Activated CD8-positive, alpha-beta T cell treated with anti-CD3 and anti-CD28 coated beads for 36 hours (primary cell): ENCODE measurements at regions not wholly inside any gene's neighbourhood (a gene's known extent, or its start where the extent isn't known, plus 50 kb on each side); places are given as distances from the start of the nearest gene placed in this dataset.

ENCODE experiments used
- ATAC-seq: fragments of 200-7000 bp; cut with Tn5 transposase; one replicate; pipeline ENCODE4 v1.10.0; 2021; ENCODE audit warnings: mild to moderate bottlenecking, moderate library complexity
- CTCF ChIA-PET: fragments of 350-600 bp; sonication (Branson Sonifier 250); formaldehyde crosslinking; loops from one replicate; lab custom pipeline; 2021; ENCODE audit warnings: antibody characterized with exemption; lab: Charles Lee
- POLR2A ChIA-PET: fragments of 350-600 bp; sonication (Branson Sonifier 250); formaldehyde crosslinking; loops from one replicate; lab custom pipeline; 2021; ENCODE audit warnings: antibody characterized with exemption; lab: Charles Lee
- DNase-seq: peaks from one replicate; pipeline ENCODE4 v3.0.0-alpha.2; 2020
- H3K27ac Mint-ChIP-seq: one replicate; pipeline ENCODE4 v1.8.0; 2021; ENCODE audit warnings: mild to moderate bottlenecking, mixed read lengths
- H3K27me3 Mint-ChIP-seq: one replicate; pipeline ENCODE4 v1.8.0; 2021; ENCODE audit warnings: mixed read lengths
- H3K36me3 Mint-ChIP-seq: one replicate; pipeline ENCODE4 v1.8.0; 2021; ENCODE audit warnings: low read depth, mixed read lengths
- H3K4me1 Mint-ChIP-seq: one replicate; pipeline ENCODE4 v1.8.0; 2021; ENCODE audit warnings: low read depth, mixed read lengths
- H3K4me3 Mint-ChIP-seq: one replicate; pipeline ENCODE4 v1.8.0; 2021; ENCODE audit warnings: mild to moderate bottlenecking, moderate library complexity, mixed read lengths
- H3K9me3 Mint-ChIP-seq: one replicate; pipeline ENCODE4 v1.8.0; 2021; ENCODE audit warnings: mixed read lengths
- CTCF ChIP-seq: fragments of 200-600 bp; IDR thresholded peaks from one replicate; pipeline ENCODE4 v1.8.0; 2022; ENCODE audit warnings: antibody characterized with exemption, mild to moderate bottlenecking
- intact Hi-C: fragments of 100-400 bp; cut with micrococcal nuclease; formaldehyde crosslinking; loops from one replicate; pipeline ENCODE4 v1.10.0; 2022

GRCh38 chr5:152838241-152838786 is 433.2 kb upstream of the NMUR2 start:
- no peak for ATAC-seq

GRCh38 chr5:152844713-152845112 is 439.6 kb upstream of the NMUR2 start:
- Mint-ChIP-seq H3K4me1 (no peaks in the 10 kb centered on the region), H3K9me3 (peaks cover 4% of the 10 kb centered on the region), H3K4me3 (no peak overlapping the region), H3K27me3 (no peaks in the 10 kb centered on the region), H3K27ac (no peak overlapping the region), H3K36me3 (no peaks in the 10 kb centered on the region)
- ChIA-PET CTCF (no interaction called here), POLR2A (no interaction called here)
- intact Hi-C loops, result no loop called here
- TF ChIP-seq CTCF, result no peak
- ATAC-seq (no peak), DNase-seq (no peak)

More at GRCh38 chr5:152838241-152838786, 433.2 kb upstream of the NMUR2 start:
- no peaks in the 10 kb centered on the region for H3K36me3 Mint-ChIP-seq
- no peaks in the 10 kb centered on the region for H3K27me3 Mint-ChIP-seq
- H3K9me3 Mint-ChIP-seq, result no peaks in the 10 kb centered on the region
- ChIA-PET CTCF (interaction anchor here (0.6 kb wide), 1 partner anchor 22 kb away, joined by 3 read pairs; no protein-coding TSS in a partner anchor), POLR2A (no interaction called here)
- H3K4me1 Mint-ChIP-seq, result no peaks in the 10 kb centered on the region
- no peak overlapping the region for H3K4me3 Mint-ChIP-seq
- no peak for TF ChIP-seq CTCF
- DNase-seq, result no peak
- intact Hi-C loops, result no loop called here
- H3K27ac Mint-ChIP-seq, result no peak overlapping the region

GRCh38 chr5:152853361-152853760 is 448.3 kb upstream of the NMUR2 start:
- POLR2A ChIA-PET, result no interaction called here
- CTCF ChIA-PET, result no interaction called here
- Mint-ChIP-seq H3K27ac (no peak overlapping the region), H3K27me3 (no peaks in the 10 kb centered on the region), H3K9me3 (peaks cover 5% of the 10 kb centered on the region), H3K4me1 (no peaks in the 10 kb centered on the region), H3K4me3 (no peak overlapping the region), H3K36me3 (no peaks in the 10 kb centered on the region)
- ATAC-seq, result no peak
- TF ChIP-seq CTCF, result no peak
- intact Hi-C loops, result no loop called here
- DNase-seq, result no peak

GRCh38 chr5:152855441-152855840 is 450.4 kb upstream of the NMUR2 start:
- intact Hi-C loops, result no loop called here
- TF ChIP-seq CTCF, result no peak
- ATAC-seq (no peak), DNase-seq (no peak)
- no peaks in the 10 kb centered on the region for H3K36me3 Mint-ChIP-seq
- CTCF ChIA-PET, result no interaction called here
- H3K9me3 Mint-ChIP-seq, result peaks cover 5% of the 10 kb centered on the region
- H3K4me3 Mint-ChIP-seq, result no peak overlapping the region
- no peaks in the 10 kb centered on the region for H3K27me3 Mint-ChIP-seq
- H3K4me1 Mint-ChIP-seq, result no peaks in the 10 kb centered on the region
- POLR2A ChIA-PET, result no interaction called here
- no peak overlapping the region for H3K27ac Mint-ChIP-seq

DNA sequence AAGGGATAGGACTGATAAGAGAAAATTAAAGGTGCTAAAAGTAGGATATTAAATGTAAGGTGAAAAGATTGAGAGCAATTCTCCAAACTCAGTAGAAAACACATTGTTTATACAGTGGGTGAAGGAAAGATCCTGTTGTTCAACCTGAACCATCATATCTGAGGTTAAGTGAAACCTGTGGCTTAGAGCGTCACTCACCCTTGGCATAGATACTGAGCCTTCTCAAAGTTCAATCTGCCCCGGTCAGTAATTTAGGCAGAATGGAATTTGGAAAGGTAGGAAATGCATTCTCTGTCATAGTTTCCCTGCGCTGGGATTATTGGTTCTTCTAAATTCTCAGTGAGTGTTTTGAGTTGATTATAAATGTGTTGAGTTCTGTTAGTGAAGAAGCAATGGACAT is 456.2 kb upstream of the NMUR2 start:
- POLR2A ChIA-PET, result no interaction called here
- Mint-ChIP-seq H3K4me1 (no peaks in the 10 kb centered on the region), H3K27ac (no peak overlapping the region), H3K36me3 (no peaks in the 10 kb centered on the region), H3K9me3 (no peaks in the 10 kb centered on the region), H3K27me3 (no peaks in the 10 kb centered on the region), H3K4me3 (no peak overlapping the region)
- CTCF ChIA-PET, result no interaction called here
- DNase-seq (no peak), ATAC-seq (no peak)
- intact Hi-C loops, result no loop called here
- TF ChIP-seq CTCF, result no peak
